22Rv1 (cell line): ENCODE measurements at regions not wholly inside any gene's neighbourhood (a gene's known extent, or its start where the extent isn't known, plus 50 kb on each side); places are given as distances from the start of the nearest gene placed in this dataset.

Source experiments
- CTCF ChIP-seq: fragments of 450-650 bp; IDR thresholded peaks from 2 replicates; pipeline ENCODE4 v1.5.1; 2017; ENCODE audit warnings: mild to moderate bottlenecking
- ZFX ChIP-seq: fragments of 450-650 bp; IDR thresholded peaks from 2 replicates; pipeline ENCODE4 v1.6.1; 2017; ENCODE audit warnings: antibody characterized with exemption, borderline replicate concordance

DNA sequence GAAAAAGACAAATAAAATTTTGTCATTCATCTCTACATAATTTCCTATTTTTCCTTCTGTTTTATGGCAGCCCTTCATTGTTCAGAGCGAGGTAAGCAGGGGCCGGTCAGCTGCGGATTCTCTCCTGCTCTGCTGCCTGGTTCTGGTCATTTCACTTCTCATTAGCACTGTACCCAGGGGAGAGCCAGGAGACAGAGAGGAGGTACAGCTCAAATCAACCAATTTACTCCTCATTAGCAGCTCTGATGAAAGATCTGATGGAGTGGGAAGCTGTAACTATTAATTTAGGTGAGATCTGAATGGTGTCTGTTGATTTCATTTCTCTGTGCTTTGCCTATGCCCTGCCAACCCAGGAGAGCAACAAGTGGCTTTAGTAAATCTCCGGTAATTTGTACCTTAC, 241.5 kb upstream of the PFKP start:
- TF ChIP-seq CTCF = no peak
- TF ChIP-seq ZFX = no peak
